Astrocyte of the spinal cord (primary cell): ENCODE measurements at regions not wholly inside any gene's neighbourhood (a gene's known extent, or its start where the extent isn't known, plus 50 kb on each side); places are given as distances from the start of the nearest gene placed in this dataset.

Experiments used
- DNase-seq: peaks from one replicate; pipeline ENCODE4 v3.0.0; 2011; ENCODE audit warnings: low read depth, low spot score
- H3K4me3 ChIP-seq: 2 replicates; pipeline ENCODE4 v1.5.1; 2011; ENCODE audit warnings: low read depth, mild to moderate bottlenecking, low read length, moderate library complexity
- CTCF ChIP-seq: IDR thresholded peaks from 2 replicates; pipeline ENCODE4 v1.5.1; 2012; ENCODE audit warnings: low read depth, mild to moderate bottlenecking, low read length, inconsistent platforms
- in situ Hi-C: cut with HindIII; loops from 2 replicates; pipeline ENCODE4 v1.10.0; 2017; ENCODE audit warnings: low sequenced_read_pairs

- no peak for DNase-seq
- H3K4me3 ChIP-seq, result no peak overlapping the region
- TF ChIP-seq CTCF, result no peak
- in situ Hi-C loops, result no loop called here
Measured at GRCh38 chr15:29452881-29453731, 183.5 kb upstream of the NSMCE3 start.

GRCh38 chr15:29451201-29451781, 181.7 kb upstream of the NSMCE3 start:
- in situ Hi-C loops, result no loop called here
- H3K4me3 ChIP-seq, result no peak overlapping the region
- DNase-seq, result no peak
- TF ChIP-seq CTCF, result peak; percentile 20

DNA sequence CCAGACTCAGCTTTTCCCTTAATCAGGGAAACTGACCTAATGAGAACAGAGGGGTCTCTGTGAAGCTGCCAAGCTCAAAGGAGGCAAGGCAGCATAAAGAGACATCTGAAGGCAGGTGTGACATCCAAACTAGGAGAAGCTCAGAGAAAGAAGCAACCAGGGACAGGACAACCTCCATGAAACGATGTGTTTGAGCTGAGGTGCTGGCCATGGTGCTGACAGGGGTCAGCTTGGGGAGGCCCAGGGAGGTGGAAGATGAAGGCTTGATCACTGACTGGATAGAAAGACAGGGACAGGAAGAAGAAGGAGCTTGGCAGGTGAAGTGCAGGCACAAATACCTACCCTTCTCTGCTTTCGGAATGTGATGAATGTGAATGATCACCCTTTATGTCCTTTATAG, 179.5 kb upstream of the NSMCE3 start:
- H3K4me3 ChIP-seq, result no peak overlapping the region
- peak; percentile 10 for DNase-seq
- no peak for TF ChIP-seq CTCF
- in situ Hi-C loops, result no loop called here

DNA sequence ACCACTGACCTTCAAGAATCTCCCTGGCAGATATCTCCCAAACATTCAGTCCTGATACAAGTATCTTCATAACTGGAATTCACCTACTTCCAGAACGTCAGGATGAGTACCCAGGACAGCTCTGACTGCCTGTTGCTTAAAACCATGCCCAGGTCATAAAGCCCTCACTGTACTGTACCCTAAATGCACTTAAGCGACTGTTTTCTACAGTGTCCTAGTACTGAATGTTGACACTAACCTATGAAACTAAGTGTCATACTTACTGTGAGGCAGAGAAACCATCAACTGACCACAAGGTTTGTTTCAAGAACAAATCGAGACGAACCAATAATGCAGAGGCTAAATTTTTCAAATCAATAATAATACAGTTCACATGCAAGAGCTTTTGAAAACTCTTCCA, 178.7 kb upstream of the NSMCE3 start:
- no peak overlapping the region for H3K4me3 ChIP-seq
- in situ Hi-C loops, result no loop called here
- TF ChIP-seq CTCF, result no peak
- no peak for DNase-seq

DNA sequence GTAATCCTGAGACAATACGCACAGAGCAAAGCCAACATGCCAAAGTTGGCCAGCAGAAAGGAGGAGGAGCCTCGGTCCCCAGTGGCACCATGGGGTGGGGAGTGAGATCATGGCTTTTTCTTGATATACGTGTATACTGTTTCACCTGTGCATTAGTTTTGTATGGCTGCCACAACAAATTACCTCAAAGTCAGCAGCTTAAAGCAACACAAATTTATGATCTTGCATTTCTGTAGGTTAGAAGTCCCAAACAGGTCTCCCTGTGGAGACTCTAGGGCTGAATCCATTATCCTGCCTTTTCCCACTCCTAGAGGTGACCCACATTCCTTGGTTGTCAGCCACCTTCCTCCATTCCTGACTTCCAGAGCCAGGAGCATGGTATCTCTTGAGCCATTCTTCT, 176.9 kb upstream of the NSMCE3 start:
- H3K4me3 ChIP-seq, result no peak overlapping the region
- no peak for DNase-seq
- TF ChIP-seq CTCF, result no peak
- in situ Hi-C loops, result no loop called here

DNA sequence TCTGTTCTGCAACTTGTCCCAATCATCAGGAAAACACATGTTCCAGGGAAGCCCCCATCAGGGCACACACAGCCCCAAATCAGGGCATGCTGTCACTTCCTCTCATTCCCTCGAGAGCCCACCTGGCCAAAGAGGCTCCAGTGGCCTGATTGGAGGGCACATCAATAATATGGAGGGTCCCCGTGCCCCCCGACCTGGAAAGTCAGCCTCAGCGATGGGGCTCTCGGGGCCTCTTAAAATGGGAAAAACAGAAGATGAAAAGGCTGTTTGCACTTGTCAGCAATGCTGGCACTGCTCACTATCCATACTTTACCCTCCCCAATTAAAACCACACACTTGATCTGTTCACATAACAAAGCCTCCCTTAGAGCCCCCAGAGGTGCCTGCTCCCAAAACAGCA, 172.9 kb upstream of the NSMCE3 start:
- H3K4me3 ChIP-seq, result no peak overlapping the region
- no peak for TF ChIP-seq CTCF
- in situ Hi-C loops, result no loop called here
- no peak for DNase-seq
